ENCODE measurements at regions not wholly inside any gene's neighbourhood (a gene's known extent, or its start where the extent isn't known, plus 50 kb on each side); places are given as distances from the start of the nearest gene placed in this dataset.

DNA sequence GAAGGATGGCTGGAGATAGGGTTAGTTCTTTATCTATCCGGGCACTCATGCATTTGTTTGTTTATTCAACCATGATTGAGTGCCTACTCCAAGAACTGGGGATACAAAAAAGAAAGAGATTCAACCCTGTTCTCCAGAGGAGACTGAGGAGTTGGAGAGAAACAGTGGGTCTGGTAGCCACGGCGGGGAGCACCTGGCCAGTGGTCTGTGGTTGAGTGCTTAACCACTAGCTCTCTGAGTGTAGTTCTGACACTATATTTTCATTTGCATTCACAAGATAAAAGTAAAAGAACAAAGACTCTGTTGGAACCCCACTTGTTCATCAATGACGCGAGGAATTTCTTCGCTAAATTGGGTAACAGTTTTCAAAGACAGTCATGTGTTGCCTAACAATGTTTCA is 295.5 kb upstream of the MSX2 start:
- Histone ChIP-seq H3K27ac (no peak overlapping the region), H3K4me3 (no peak overlapping the region)
- no peak for DNase-seq (ENCODE audit: low spot score)
- TF ChIP-seq, protein P1, sequence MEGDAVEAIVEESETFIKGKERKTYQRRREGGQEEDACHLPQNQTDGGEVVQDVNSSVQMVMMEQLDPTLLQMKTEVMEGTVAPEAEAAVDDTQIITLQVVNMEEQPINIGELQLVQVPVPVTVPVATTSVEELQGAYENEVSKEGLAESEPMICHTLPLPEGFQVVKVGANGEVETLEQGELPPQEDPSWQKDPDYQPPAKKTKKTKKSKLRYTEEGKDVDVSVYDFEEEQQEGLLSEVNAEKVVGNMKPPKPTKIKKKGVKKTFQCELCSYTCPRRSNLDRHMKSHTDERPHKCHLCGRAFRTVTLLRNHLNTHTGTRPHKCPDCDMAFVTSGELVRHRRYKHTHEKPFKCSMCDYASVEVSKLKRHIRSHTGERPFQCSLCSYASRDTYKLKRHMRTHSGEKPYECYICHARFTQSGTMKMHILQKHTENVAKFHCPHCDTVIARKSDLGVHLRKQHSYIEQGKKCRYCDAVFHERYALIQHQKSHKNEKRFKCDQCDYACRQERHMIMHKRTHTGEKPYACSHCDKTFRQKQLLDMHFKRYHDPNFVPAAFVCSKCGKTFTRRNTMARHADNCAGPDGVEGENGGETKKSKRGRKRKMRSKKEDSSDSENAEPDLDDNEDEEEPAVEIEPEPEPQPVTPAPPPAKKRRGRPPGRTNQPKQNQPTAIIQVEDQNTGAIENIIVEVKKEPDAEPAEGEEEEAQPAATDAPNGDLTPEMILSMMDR (IDR thresholded peaks at IDR 0.05): no peak

DNA sequence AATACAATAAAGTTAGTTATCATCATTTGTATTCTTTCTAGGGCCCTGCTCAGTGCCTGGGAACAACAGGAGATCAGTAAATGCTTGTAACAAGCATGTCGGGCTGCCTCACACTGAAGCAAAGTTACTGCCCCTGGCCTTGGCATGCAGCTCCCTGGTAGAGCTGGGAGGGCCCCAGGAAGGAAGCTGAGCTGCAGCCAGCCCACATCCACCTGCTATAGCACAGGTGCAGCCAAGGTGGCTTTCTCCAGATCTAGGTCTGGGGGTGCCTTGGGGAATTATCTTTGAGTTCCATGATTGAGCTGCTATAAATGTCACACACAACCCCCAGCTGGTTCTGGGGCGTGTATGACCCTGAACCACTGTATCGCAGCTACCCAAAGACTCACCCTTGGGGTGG is 293.4 kb upstream of the MSX2 start:
- TF ChIP-seq, protein P1 (IDR thresholded peaks at IDR 0.05): no peak
- DNase-seq (ENCODE audit: low spot score): no peak
- Histone ChIP-seq H3K27ac (no peak overlapping the region), H3K4me3 (no peak overlapping the region)

DNA sequence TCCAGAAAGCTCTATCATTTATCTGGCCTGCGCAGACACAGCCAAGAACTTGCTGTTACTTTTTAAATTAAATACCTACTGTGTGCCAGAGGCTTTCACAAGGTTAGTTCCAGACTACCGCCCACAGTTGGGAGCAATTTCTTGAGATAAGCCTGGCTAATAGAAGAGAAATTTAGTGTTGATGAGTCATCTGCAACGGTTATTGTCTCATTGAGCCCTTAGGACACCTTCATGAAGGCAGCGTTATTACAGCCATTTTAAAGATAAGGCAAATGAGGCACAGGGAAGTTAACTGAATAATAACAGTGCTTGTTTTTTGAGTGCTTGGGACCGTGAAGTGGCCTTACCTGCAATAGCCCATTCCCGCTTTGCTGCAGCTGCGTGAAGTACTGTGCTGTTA is 292.9 kb upstream of the MSX2 start:
- no peak overlapping the region for H3K27ac ChIP-seq
- TF ChIP-seq, protein P1 (IDR thresholded peaks at IDR 0.05): no peak
- no peak overlapping the region for H3K4me3 ChIP-seq
- DNase-seq (ENCODE audit: low spot score): no peak

DNA sequence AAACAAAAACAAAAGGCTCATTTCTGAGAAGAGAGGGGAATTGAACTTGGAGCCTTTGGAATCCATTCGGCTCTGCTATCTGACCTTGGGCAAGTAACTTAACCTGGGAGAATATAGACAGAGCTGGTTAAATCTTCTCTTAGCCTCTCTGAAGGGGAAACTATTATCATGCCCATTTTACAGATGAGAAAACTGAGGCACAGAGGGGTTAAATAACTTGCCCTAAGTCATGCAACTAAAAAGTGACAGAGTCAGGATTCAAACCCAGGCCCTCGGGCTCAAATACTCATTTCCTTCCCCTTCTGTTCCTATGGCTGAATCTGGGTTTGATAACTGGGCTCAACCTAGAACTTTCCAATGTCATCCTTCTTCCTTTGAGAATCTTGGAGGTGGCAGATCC is 291.3 kb upstream of the MSX2 start:
- TF ChIP-seq, protein P1 (IDR thresholded peaks at IDR 0.05): no peak
- DNase-seq (ENCODE audit: low spot score): no peak
- Histone ChIP-seq H3K27ac (no peak overlapping the region), H3K4me3 (no peak overlapping the region)

DNA sequence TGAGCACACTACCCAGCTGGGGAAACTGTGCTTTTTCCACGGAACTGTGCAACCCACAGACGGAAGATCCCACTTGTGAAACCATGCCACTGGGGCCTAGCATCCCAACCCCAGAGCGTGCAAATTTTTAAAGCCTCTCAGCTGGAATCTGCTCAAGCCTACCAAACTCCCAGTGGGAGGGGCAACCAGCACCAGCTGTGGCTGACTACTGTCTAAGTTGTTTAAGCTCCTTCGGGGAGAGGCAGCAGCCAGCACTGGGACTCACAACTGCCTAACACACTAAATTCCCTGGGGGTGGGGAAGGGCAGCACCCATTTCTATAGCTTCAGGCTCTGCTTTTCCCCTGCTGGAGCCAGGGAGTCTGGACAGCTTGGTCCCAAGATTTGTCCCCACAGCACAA is 287.6 kb upstream of the MSX2 start:
- TF ChIP-seq, protein P1 (IDR thresholded peaks at IDR 0.05): no peak
- H3K27ac ChIP-seq: no peak overlapping the region
- DNase-seq (ENCODE audit: low spot score): no peak
- H3K4me3 ChIP-seq: no peak overlapping the region

DNA sequence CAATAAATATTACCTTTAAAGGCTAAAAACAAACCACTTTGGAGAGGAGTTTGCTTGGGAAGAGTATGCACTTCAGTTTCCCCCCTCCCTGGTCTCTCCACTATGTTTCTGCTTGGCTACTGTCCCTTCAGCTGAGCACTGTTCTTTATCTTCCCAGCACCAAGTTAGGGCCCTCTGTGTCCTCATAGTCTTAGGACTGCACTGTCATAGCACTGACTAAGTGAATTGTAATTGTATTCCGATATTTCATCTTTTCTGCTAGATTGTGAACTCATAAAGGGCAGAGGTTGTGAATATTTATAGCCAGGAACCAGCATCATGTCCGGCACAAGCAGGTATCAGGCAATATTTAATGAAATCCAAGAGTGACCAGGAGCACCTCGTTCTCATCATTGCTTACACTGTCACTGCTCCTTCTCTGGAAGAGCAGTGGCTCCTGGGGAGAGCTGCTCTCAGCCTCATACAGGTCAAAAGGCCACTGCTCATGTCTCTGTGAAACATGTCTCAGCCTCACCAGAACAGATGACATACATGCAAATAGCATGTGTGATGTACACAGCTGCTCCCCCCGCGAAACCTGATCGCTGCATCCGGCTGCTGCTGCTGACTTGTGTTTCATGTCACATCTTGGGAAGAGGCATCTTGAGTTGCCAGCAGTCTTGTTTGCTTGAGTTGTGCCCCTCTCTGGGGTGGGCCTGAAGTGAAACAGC is 279.7 kb upstream of the MSX2 start:
- TF ChIP-seq, protein P1 (IDR thresholded peaks at IDR 0.05): no peak
- Histone ChIP-seq H3K4me3 (no peak overlapping the region), H3K27ac (no peak overlapping the region)
- no peak for DNase-seq (ENCODE audit: low spot score)

DNA sequence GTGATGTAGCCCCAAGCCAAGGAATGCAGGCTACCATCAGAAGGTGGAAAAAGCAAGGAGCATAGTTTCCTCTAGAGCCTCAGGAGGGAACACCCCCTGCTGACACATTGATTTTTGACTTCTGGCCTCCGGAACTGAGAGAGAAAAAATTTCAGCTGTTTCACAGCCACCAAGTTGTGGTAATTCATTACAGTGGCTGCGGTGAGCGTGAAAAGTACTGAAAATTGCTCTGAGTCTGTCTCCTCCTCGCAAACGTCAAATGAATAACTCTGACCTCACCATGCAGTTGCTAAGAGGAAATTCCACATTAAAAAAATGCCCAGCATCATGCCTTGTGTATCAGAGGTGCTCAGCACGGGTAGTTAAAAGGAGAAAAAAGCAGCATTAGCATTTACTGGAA is 277.9 kb upstream of the MSX2 start:
- no peak for DNase-seq (ENCODE audit: low spot score)
- Histone ChIP-seq H3K4me3 (no peak overlapping the region), H3K27ac (no peak overlapping the region)
- TF ChIP-seq, protein P1 (IDR thresholded peaks at IDR 0.05): no peak

All from coronary artery (tissue), 2 donors.